ENCODE measurements at regions not wholly inside any gene's neighbourhood (a gene's known extent, or its start where the extent isn't known, plus 50 kb on each side); places are given as distances from the start of the nearest gene placed in this dataset.

- Histone ChIP-seq H3K36me3 (no peaks in the 10 kb centered on the region), H3K4me1 (no peaks in the 10 kb centered on the region), H3K9me3 (no peaks in the 10 kb centered on the region), H3K4me3 (ENCODE audit: low read depth, low read length) (no peak overlapping the region), H3K27me3 (no peaks in the 10 kb centered on the region)
- no peak for TF ChIP-seq CTCF (IDR thresholded peaks at IDR 0.05; ENCODE audit: low read depth, low read length)
- DNase-seq: no peak
These were observed 422.1 kb upstream of the DSEL start for GRCh38 chr18:67938660-67939059.

- H3K27me3 ChIP-seq: no peaks in the 10 kb centered on the region
- TF ChIP-seq CTCF (IDR thresholded peaks at IDR 0.05; ENCODE audit: low read depth, low read length): no peak
- H3K4me3 ChIP-seq (ENCODE audit: low read depth, low read length): no peak overlapping the region
- no peaks in the 10 kb centered on the region for H3K36me3 ChIP-seq
- no peak for DNase-seq
- H3K4me1 ChIP-seq: no peaks in the 10 kb centered on the region
- no peaks in the 10 kb centered on the region for H3K9me3 ChIP-seq
These were observed 419.1 kb upstream of the DSEL start for GRCh38 chr18:67935638-67936037.

- TF ChIP-seq CTCF (IDR thresholded peaks at IDR 0.05; ENCODE audit: low read depth, low read length): no peak
- no peaks in the 10 kb centered on the region for H3K27me3 ChIP-seq
- no peak for DNase-seq
- no peak overlapping the region for H3K4me3 ChIP-seq (ENCODE audit: low read depth, low read length)
- H3K36me3 ChIP-seq: no peaks in the 10 kb centered on the region
- H3K4me1 ChIP-seq: no peaks in the 10 kb centered on the region
- no peaks in the 10 kb centered on the region for H3K9me3 ChIP-seq
These were observed 416.8 kb upstream of the DSEL start for GRCh38 chr18:67933271-67933670.

GRCh38 chr18:67932271-67932670 lies 415.8 kb upstream of the DSEL start:
- no peak overlapping the region for H3K4me3 ChIP-seq (ENCODE audit: low read depth, low read length)
- no peaks in the 10 kb centered on the region for H3K4me1 ChIP-seq
- DNase-seq: no peak
- H3K27me3 ChIP-seq: no peaks in the 10 kb centered on the region
- H3K36me3 ChIP-seq: no peaks in the 10 kb centered on the region
- no peaks in the 10 kb centered on the region for H3K9me3 ChIP-seq
- TF ChIP-seq CTCF (IDR thresholded peaks at IDR 0.05; ENCODE audit: low read depth, low read length): no peak

- no peaks in the 10 kb centered on the region for H3K9me3 ChIP-seq
- DNase-seq: no peak
- H3K36me3 ChIP-seq: no peaks in the 10 kb centered on the region
- no peaks in the 10 kb centered on the region for H3K27me3 ChIP-seq
- H3K4me1 ChIP-seq: no peaks in the 10 kb centered on the region
- TF ChIP-seq CTCF (IDR thresholded peaks at IDR 0.05; ENCODE audit: low read depth, low read length): no peak
- no peak overlapping the region for H3K4me3 ChIP-seq (ENCODE audit: low read depth, low read length)
These were observed 410.7 kb upstream of the DSEL start for GRCh38 chr18:67926929-67927864.

GRCh38 chr18:67924656-67925055 lies 408.1 kb upstream of the DSEL start:
- Histone ChIP-seq H3K27me3 (no peaks in the 10 kb centered on the region), H3K9me3 (no peaks in the 10 kb centered on the region), H3K4me3 (ENCODE audit: low read depth, low read length) (no peak overlapping the region), H3K36me3 (no peaks in the 10 kb centered on the region), H3K4me1 (no peaks in the 10 kb centered on the region)
- no peak for DNase-seq
- no peak for TF ChIP-seq CTCF (IDR thresholded peaks at IDR 0.05; ENCODE audit: low read depth, low read length)

Measured in BE2C (cell line).